ENCODE measurements at regions not wholly inside any gene's neighbourhood (a gene's known extent, or its start where the extent isn't known, plus 50 kb on each side); places are given as distances from the start of the nearest gene placed in this dataset.

- Histone ChIP-seq H3K4me2 (no peak overlapping the region), H3K4me3 (ENCODE audit: low read depth in 2 of 2, low read length in 1 of 2) (no peak overlapping the region), H2AFZ (ENCODE audit: low read depth) (no peak overlapping the region), H3K9me2 (no peaks in the 10 kb centered on the region), H3K79me2 (ENCODE audit: insufficient read depth) (no peaks in the 10 kb centered on the region), H3K9ac (no peak overlapping the region), H3K27me3 (ENCODE audit: insufficient read depth) (no peaks in the 10 kb centered on the region), H3K9me3 (no peaks in the 10 kb centered on the region), H4K20me1 (ENCODE audit: insufficient read depth) (no peaks in the 10 kb centered on the region), H3F3A (replicated peaks; ENCODE audit: insufficient read depth) (no peaks in the 10 kb centered on the region), H3K27ac (ENCODE audit: low read depth in 2 of 2, low read length in 1 of 2) (no peak overlapping the region), H3K36me3 (replicated peaks in 1 of 2; ENCODE audit: control insufficient read depth in 1 of 2, insufficient read depth in 2 of 2, low read length in 1 of 2) (no peaks in the 10 kb centered on the region), H3K4me1 (ENCODE audit: control insufficient read depth in 1 of 2, insufficient read depth in 2 of 2, low read depth in 1 of 2, low read length in 1 of 2) (no peaks in the 10 kb centered on the region)
- ChIA-PET CTCF (interaction anchor here (1.0 kb wide), 1 partner anchor 71 kb away, joined by 3 read pairs; no protein-coding TSS in a partner anchor), POLR2A (interaction anchor here (0.6 kb wide), 1 partner anchor 97 kb away, joined by 3 read pairs; no protein-coding TSS in a partner anchor)
- TF ChIP-seq MEF2A (IDR thresholded peaks at IDR 0.05; ENCODE audit: borderline replicate concordance, low read depth) (no peak), EZH2phosphoT487 (IDR thresholded peaks at IDR 0.05; ENCODE audit: borderline replicate concordance, low read depth) (no peak), ZBTB33 (IDR thresholded peaks at IDR 0.05; ENCODE audit: borderline replicate concordance, low read depth) (no peak), TCF12 (IDR thresholded peaks at IDR 0.05) (no peak), FOXJ3 (CRISPR knock-in tag; IDR thresholded peaks at IDR 0.05) (no peak), TAF1 (IDR thresholded peaks at IDR 0.05; ENCODE audit: borderline replicate concordance, low read depth, low read length) (no peak), YY1 (IDR thresholded peaks at IDR 0.05; ENCODE audit: low read depth) (no peak), GATA2 (CRISPR knock-in tag; IDR thresholded peaks at IDR 0.05) (no peak), JUND (IDR thresholded peaks at IDR 0.05) (no peak), SIN3A (IDR thresholded peaks at IDR 0.05; ENCODE audit: borderline replicate concordance, low read depth, low read length) (no peak), EP300 (IDR thresholded peaks at IDR 0.05; ENCODE audit: borderline replicate concordance in 1 of 2, low read depth in 1 of 2, low read length in 1 of 2) (no peak), RCOR1 (IDR thresholded peaks at IDR 0.05; ENCODE audit: low read length) (no peak), FOSL2 (IDR thresholded peaks at IDR 0.05; ENCODE audit: borderline replicate concordance, low read depth) (no peak), TEAD4 (IDR thresholded peaks at IDR 0.05; ENCODE audit: borderline replicate concordance, insufficient read depth) (no peak), NRF1 (IDR thresholded peaks at IDR 0.05; ENCODE audit: low read depth, low read length) (no peak), CHD2 (IDR thresholded peaks at IDR 0.05; ENCODE audit: low read length, partially characterized antibody) (no peak), ELF1 (IDR thresholded peaks at IDR 0.05) (no peak), MXI1 (IDR thresholded peaks at IDR 0.05; ENCODE audit: low read depth, low read length) (no peak)
- TF ChIP-seq, protein P1, sequence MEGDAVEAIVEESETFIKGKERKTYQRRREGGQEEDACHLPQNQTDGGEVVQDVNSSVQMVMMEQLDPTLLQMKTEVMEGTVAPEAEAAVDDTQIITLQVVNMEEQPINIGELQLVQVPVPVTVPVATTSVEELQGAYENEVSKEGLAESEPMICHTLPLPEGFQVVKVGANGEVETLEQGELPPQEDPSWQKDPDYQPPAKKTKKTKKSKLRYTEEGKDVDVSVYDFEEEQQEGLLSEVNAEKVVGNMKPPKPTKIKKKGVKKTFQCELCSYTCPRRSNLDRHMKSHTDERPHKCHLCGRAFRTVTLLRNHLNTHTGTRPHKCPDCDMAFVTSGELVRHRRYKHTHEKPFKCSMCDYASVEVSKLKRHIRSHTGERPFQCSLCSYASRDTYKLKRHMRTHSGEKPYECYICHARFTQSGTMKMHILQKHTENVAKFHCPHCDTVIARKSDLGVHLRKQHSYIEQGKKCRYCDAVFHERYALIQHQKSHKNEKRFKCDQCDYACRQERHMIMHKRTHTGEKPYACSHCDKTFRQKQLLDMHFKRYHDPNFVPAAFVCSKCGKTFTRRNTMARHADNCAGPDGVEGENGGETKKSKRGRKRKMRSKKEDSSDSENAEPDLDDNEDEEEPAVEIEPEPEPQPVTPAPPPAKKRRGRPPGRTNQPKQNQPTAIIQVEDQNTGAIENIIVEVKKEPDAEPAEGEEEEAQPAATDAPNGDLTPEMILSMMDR (IDR thresholded peaks at IDR 0.05), result no peak
- TF ChIP-seq, protein P2, sequence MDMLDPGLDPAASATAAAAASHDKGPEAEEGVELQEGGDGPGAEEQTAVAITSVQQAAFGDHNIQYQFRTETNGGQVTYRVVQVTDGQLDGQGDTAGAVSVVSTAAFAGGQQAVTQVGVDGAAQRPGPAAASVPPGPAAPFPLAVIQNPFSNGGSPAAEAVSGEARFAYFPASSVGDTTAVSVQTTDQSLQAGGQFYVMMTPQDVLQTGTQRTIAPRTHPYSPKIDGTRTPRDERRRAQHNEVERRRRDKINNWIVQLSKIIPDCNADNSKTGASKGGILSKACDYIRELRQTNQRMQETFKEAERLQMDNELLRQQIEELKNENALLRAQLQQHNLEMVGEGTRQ (IDR thresholded peaks at IDR 0.05; ENCODE audit: borderline replicate concordance, low read depth, low read length), result no peak
- 25% methylated on average over 1 of the region's 1 CpG for WGBS (ENCODE audit: low lambda C conversion rate)
- DNase-seq, result no peak
These were observed 114.8 kb downstream of the MSX2 start for GRCh38 chr5:174839196-174839595.

Measured in SK-N-SH (cell line).